Activated CD8-positive, alpha-beta memory T cell treated with anti-CD3 and anti-CD28 coated beads, Interleukin-2, amount 10 ng/mL, durations not matched to agents 7 days and 5 days (primary cell): ENCODE measurements at regions not wholly inside any gene's neighbourhood (a gene's known extent, or its start where the extent isn't known, plus 50 kb on each side); places are given as distances from the start of the nearest gene placed in this dataset.
"Not testable (repeated sequence)": the region's sequence is repeated elsewhere in the genome, so short reads cannot be mapped to it uniquely, and the experiment has no call there.

ENCODE experiments used
- ATAC-seq: fragments of 150-1000 bp; cut with Tn5 transposase; one replicate; pipeline ENCODE4 v1.10.0; 2021; ENCODE audit warnings: moderate library complexity
- CTCF ChIA-PET: fragments of 350-600 bp; sonication (Branson Sonifier 250); formaldehyde crosslinking; loops from one replicate; lab custom pipeline; 2021; ENCODE audit warnings: antibody characterized with exemption; lab: Charles Lee
- DNase-seq: peaks from one replicate; pipeline ENCODE4 v3.0.0-alpha.2; 2020
- H3K27ac Mint-ChIP-seq: one replicate; pipeline ENCODE4 v1.8.0; 2021; ENCODE audit warnings: mild to moderate bottlenecking, mixed read lengths
- H3K27me3 Mint-ChIP-seq: one replicate; pipeline ENCODE4 v1.8.0; 2021; ENCODE audit warnings: mixed read lengths
- H3K36me3 Mint-ChIP-seq: one replicate; pipeline ENCODE4 v1.8.0; 2021; ENCODE audit warnings: mild to moderate bottlenecking, mixed read lengths
- H3K4me1 Mint-ChIP-seq: one replicate; pipeline ENCODE4 v1.8.0; 2021; ENCODE audit warnings: mixed read lengths
- H3K4me3 Mint-ChIP-seq: one replicate; pipeline ENCODE4 v1.8.0; 2021; ENCODE audit warnings: mild to moderate bottlenecking, moderate library complexity, mixed read lengths
- H3K9me3 Mint-ChIP-seq: one replicate; pipeline ENCODE4 v1.8.0; 2022; ENCODE audit warnings: low read depth, mixed read lengths

DNA sequence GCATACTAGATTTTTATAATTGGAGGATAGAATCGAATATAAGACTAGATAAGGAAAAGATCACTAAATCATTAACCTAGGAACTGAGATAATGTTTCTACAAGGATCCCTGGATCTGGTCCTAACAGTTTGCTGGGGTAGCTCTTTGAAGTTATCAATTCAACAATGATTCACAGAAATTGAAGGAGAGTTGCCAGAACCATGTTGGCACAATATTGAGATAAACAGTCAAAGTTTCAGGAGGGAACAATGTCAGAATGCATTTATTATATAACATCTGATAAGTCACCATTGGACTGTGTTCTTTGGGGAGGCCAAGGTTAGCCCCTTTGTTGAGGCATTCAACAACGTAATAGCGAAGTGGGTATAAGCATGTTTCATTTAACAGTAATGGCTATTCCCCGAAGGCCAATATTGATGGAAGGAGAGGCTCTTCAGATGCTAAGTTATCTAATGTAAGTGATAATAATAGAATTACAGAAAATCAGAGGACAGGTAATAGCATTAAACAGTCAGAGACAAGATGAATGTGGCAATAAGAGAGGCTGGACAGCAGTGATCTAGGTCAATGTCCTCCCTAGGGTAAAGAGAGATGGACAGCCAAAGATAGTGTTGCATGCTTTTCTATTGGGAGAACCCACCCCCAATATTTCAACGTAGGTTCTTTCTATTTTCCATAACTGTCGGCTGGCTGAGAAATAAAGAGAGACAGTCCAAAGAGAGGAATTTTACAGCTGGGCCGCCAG is 604.8 kb upstream of the GYPC start:
- Mint-ChIP-seq H3K4me3 (no peak overlapping the region), H3K36me3 (no peaks in the 10 kb centered on the region), H3K27ac (no peak overlapping the region), H3K4me1 (no peaks in the 10 kb centered on the region), H3K9me3 (peaks cover 2% of the 10 kb centered on the region), H3K27me3 (no peaks in the 10 kb centered on the region)
- ATAC-seq (no peak), DNase-seq (no peak)
- CTCF ChIA-PET, result no interaction called here

DNA sequence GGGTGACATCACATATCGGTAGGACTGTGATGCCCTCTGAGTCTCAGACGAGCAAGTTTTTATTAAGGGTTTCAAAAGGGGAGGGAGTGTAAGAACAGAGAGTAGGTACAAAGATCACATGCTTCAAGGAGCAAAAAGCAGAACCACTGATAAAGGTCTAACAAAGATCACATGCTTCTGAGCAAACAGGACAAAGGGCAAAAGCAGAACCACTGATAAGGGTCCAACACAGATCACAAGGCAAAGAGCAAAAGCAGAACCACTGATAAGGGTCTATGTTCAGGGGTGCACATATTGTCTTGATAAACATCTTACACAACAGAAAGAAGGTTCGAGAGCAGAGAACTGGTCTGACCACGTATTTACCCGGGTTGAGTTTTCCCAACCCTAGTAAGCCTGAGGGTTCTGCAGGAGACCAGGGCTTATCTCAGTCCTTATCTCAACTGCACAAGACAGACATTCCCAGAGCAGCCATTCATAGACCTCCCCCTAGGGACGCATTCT is 604.2 kb upstream of the GYPC start:
- H3K4me3 Mint-ChIP-seq, H3K4me1 Mint-ChIP-seq, DNase-seq, H3K27me3 Mint-ChIP-seq, H3K9me3 Mint-ChIP-seq, ATAC-seq, CTCF ChIA-PET, H3K27ac Mint-ChIP-seq, H3K36me3 Mint-ChIP-seq: not testable (repeated sequence)

DNA sequence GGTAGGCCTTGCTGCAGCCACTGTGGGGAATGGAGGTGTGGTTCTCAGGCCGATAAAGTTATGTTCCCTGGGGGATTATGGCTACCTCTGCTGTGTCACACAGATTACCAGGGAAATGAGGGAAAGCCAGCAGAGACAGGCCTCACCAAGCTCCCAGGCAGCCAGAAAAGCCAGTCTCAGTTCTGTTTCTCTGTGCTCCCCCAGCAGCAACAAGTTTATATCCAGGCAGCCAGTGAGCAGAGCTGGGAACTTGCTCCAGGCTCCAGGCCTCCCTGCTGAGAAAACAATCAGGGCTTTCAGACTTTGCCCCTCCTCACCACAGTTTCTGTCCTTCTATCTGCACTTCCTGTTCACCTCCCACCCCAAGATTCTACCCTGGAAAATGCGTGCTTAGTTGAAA is 596.6 kb upstream of the GYPC start:
- Mint-ChIP-seq H3K9me3 (peaks cover 19% of the 10 kb centered on the region), H3K4me1 (no peaks in the 10 kb centered on the region), H3K27ac (no peak overlapping the region), H3K27me3 (no peaks in the 10 kb centered on the region), H3K4me3 (no peak overlapping the region), H3K36me3 (no peaks in the 10 kb centered on the region)
- CTCF ChIA-PET, result no interaction called here
- no peak for DNase-seq
- no peak for ATAC-seq

DNA sequence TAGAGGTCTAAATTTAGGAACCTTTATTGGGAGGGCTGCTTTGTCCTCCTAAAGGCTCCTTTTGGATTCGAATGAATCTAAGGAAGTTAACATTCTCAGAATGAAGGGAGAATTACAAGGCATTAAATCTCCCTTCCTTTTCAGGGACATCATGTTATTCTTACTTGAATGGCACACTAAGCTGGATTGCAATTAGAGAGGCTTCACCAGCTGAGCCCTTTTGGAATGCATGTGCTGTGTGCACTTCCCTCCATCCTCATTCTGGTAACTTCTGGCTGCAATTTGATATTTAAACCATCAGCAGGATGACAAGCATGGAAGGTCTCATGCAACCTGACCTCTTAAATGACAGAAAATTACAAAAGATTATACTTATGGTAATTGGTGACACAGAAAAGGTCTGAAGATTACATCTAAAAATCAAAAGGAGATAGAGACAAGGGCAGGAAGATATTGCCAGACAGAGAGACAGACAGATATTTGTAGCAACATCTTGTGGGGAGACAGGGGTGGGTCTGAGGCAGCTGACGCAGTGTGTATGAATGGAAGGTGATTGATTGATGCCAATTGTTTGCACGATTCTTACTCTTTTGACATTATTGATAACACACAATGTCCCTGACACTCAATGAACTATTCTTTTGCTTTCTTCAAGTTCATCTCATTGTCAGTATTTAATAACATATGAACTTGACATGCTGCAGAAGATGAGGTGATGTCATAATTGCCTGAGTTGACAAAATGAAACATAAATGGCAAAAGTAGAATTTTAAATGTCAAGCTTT is 570.8 kb upstream of the GYPC start:
- Mint-ChIP-seq H3K9me3 (no peaks in the 10 kb centered on the region), H3K4me3 (no peak overlapping the region), H3K27ac (no peak overlapping the region), H3K27me3 (no peaks in the 10 kb centered on the region), H3K4me1 (no peaks in the 10 kb centered on the region), H3K36me3 (no peaks in the 10 kb centered on the region)
- DNase-seq (no peak), ATAC-seq (no peak)
- CTCF ChIA-PET, result no interaction called here

DNA sequence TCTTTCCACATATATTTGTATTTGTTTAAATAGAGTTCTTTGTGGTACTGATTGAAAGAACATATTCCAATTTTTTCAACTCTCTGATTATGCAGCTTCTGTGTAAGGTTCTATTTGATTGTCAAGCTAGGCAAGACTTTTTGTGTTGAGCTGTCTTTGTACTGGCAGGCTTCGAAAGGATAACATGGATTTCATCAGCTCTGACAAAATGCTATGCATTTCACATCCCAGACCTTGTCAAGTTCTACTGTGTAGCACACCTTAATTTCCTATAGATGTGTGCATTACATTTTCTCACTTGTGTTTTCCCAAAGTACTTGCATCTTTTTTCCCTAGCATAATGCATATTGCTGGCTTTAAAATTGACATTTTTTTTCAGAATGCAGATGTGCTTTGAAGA is 555.0 kb upstream of the GYPC start:
- no peaks in the 10 kb centered on the region for H3K27me3 Mint-ChIP-seq
- H3K4me3 Mint-ChIP-seq, result no peak overlapping the region
- H3K27ac Mint-ChIP-seq, result no peak overlapping the region
- H3K36me3 Mint-ChIP-seq, result no peaks in the 10 kb centered on the region
- ATAC-seq (no peak), DNase-seq (no peak)
- H3K9me3 Mint-ChIP-seq, result peaks cover 2% of the 10 kb centered on the region
- no peaks in the 10 kb centered on the region for H3K4me1 Mint-ChIP-seq
- CTCF ChIA-PET, result no interaction called here

DNA sequence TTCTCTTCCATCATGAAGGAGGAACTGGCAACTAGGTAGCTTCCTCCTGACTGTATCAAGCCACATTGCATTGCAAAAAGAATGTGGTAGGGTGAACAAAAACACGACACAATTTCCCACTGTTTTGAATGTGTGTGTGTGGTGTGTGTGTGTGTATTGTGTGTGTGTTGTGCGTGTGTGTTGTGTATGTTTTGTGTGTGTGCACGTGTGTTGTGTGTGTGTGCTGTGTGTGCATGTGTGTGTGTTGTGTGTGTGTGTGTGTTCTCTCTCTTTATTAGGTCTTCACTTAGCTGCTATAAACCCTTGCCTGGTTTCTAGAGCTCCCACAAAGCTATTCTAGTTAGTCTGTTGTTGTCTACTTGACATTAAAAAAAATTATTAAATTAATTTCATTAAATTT is 550.0 kb upstream of the GYPC start:
- no peak for DNase-seq

DNA sequence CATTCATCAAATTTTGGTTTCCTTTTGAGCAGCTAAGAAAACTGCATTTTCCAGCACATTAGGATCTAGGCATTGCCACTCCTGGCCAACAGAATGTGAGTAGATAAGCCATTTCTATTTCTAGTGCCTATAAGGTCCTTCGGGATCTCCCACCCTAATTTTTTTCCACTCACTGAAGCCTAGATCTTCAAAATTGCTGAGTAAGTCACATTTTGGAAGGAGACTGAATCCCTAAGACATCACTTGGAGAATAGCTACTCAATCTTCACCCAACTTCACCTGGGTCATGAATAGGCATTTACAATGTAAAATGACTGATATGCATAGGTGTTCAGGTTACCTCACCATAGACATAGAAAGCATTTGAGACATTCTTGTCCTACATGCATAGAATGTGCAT is 548.1 kb upstream of the GYPC start:
- Mint-ChIP-seq H3K4me1 (no peaks in the 10 kb centered on the region), H3K27me3 (no peaks in the 10 kb centered on the region), H3K27ac (no peak overlapping the region), H3K9me3 (no peaks in the 10 kb centered on the region), H3K4me3 (no peak overlapping the region), H3K36me3 (no peaks in the 10 kb centered on the region)
- ATAC-seq (no peak), DNase-seq (no peak)
- CTCF ChIA-PET, result no interaction called here

More for the DNA sequence above, 550.0 kb upstream of the GYPC start:
- Mint-ChIP-seq H3K9me3 (peaks cover 2% of the 10 kb centered on the region), H3K27ac (no peak overlapping the region), H3K4me3 (no peak overlapping the region), H3K27me3 (no peaks in the 10 kb centered on the region), H3K36me3 (no peaks in the 10 kb centered on the region), H3K4me1 (no peaks in the 10 kb centered on the region)
- ATAC-seq, result no peak
- CTCF ChIA-PET, result no interaction called here

DNA sequence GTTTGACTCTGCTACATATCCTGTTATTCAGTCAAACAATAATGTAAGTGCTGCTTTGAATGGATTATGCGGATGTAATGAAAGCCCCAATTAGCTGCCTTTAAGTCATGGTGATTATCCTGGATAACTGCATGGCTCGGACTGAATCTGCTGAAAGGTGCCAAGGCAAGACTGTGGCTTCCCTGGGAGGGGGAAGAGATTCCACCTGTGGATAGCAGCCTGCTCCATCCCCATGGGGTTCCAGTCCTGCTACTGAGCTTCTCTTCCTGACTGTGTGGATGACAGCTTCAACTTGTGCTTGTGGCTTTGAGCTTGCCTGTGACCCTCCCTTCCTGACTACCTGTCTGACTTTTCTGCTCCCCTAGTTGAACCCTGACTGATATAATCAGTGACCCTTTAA is 540.0 kb upstream of the GYPC start:
- Mint-ChIP-seq H3K27me3 (no peaks in the 10 kb centered on the region), H3K4me3 (no peak overlapping the region), H3K36me3 (no peaks in the 10 kb centered on the region), H3K27ac (no peak overlapping the region), H3K9me3 (no peaks in the 10 kb centered on the region), H3K4me1 (no peaks in the 10 kb centered on the region)
- CTCF ChIA-PET, result no interaction called here
- no peak for ATAC-seq
- no peak for DNase-seq

DNA sequence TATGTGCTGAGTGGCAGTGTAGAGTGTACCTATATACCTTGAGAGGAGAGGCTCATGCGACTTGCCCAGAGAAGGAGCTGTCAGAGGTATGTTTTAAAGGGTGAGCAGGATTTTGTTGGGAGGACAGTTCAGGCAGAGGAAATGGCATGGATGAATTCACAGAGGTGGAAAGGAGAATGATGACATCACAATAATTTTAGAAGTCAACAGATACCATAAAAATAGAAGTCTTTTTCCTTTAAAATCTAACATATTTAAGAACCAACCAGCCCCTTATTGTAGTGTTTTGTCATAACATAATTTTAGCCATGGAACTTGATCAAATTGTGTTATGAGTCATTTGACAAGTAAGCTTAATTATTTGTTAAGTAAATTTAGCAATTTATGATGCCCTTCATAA is 538.1 kb upstream of the GYPC start:
- Mint-ChIP-seq H3K4me3 (no peak overlapping the region), H3K4me1 (no peaks in the 10 kb centered on the region), H3K9me3 (no peaks in the 10 kb centered on the region), H3K27me3 (no peaks in the 10 kb centered on the region), H3K36me3 (no peaks in the 10 kb centered on the region), H3K27ac (no peak overlapping the region)
- ATAC-seq, result no peak
- no peak for DNase-seq
- CTCF ChIA-PET, result no interaction called here

DNA sequence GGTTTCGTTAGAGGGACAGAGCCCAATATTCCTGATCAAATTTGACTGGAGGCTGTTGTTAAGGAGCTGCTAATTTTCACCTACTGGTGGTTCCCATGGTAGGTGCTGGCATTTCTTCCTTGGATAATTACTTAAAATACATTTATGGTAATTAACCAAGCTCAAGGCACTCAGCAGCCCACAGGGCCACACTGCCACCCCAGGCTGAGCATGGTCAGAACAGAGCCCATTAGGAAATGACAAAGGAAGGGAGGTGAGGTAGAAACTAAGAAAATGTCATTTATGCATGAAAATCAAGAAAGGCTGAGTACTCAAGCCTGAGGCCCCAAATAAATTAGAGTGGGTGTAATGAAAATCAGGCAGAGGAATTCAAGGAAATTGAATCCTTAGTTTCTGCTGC is 510.2 kb upstream of the GYPC start:
- peaks cover 6% of the 10 kb centered on the region for H3K9me3 Mint-ChIP-seq
- no peaks in the 10 kb centered on the region for H3K36me3 Mint-ChIP-seq
- H3K4me1 Mint-ChIP-seq, result no peaks in the 10 kb centered on the region
- H3K27ac Mint-ChIP-seq, result no peak overlapping the region
- ATAC-seq (no peak), DNase-seq (no peak)
- CTCF ChIA-PET, result no interaction called here
- no peaks in the 10 kb centered on the region for H3K27me3 Mint-ChIP-seq
- no peak overlapping the region for H3K4me3 Mint-ChIP-seq

DNA sequence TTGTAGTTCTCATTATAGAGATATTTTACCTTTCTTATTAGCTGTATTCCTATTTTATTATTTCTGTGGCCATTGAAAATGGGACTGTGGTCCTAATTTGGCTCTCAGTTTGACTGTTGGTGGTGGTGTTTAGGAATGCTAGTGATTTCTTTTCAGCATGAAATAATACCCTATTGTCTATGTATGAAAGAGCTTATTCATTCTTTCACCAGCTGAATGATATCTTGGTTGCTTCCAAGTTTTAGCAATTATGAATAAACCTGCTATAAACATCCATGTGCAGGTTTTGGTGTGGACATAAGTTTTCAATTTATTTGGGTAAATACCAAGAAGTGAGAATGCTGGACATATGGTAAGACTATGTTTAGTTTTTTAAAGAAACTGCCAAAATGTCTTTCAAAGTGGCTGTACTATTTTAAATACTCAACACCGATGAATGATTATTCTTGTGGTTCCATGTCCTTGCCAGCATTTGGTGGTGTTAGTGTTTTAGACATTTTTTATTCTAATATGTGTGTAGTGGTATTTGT is 501.6 kb upstream of the GYPC start:
- Mint-ChIP-seq H3K36me3 (no peaks in the 10 kb centered on the region), H3K27ac (no peak overlapping the region), H3K4me1 (no peaks in the 10 kb centered on the region), H3K4me3 (no peak overlapping the region), H3K27me3 (no peaks in the 10 kb centered on the region), H3K9me3 (peaks cover 4% of the 10 kb centered on the region)
- CTCF ChIA-PET, result no interaction called here
- ATAC-seq (no peak), DNase-seq (no peak)

DNA sequence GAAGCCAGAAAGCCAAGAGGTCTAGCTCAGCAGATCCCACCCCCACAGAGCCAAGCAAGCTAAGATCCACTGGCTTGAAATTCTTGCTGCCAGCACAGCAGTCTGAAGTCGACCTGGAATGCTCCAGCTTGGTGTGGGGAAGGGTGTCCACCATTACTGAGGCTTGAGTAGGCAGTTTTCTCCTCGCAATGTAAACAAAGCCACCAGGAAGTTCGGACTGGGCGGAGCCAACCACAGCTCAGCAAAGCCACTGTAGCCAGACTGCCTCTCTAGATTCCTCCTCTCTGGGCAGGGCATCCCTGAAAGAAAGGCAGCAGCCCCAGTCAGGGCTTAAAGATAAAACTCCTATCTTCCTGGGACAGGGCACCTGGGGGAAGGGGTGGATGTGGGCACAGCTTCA is 495.0 kb upstream of the GYPC start:
- H3K9me3 Mint-ChIP-seq, H3K36me3 Mint-ChIP-seq, DNase-seq, ATAC-seq, H3K27me3 Mint-ChIP-seq, CTCF ChIA-PET, H3K4me1 Mint-ChIP-seq, H3K4me3 Mint-ChIP-seq, H3K27ac Mint-ChIP-seq: not testable (repeated sequence)

DNA sequence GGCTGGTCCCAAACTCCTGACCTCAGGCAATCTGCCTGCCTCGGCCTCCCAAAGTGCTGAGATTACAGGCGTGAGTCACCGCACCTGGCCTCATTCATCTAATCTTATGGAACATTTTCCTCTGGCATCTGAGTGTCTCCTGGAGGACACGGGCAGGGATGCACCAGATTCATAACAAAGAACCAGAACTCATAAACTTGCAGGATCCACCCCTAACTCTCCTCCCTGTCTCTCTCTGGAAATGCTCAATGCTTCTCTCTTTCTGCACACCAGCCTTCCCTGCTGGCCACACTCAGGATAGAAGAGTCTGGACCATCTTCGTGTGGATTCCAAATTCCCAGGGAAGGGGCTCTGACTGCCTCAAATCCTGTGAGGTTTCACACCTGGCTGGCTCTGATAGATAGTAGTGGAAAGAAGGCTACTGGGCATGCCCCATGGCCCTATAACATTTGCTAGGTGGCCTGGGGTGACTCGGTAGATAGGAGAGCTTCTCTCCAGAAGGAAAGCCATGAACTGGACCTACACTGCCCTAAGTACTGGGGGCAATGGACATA is 483.2 kb upstream of the GYPC start:
- CTCF ChIA-PET, result no interaction called here
- Mint-ChIP-seq H3K27ac (no peak overlapping the region), H3K4me3 (no peak overlapping the region), H3K36me3 (no peaks in the 10 kb centered on the region), H3K27me3 (no peaks in the 10 kb centered on the region), H3K9me3 (no peaks in the 10 kb centered on the region), H3K4me1 (no peaks in the 10 kb centered on the region)
- DNase-seq (no peak), ATAC-seq (no peak)

DNA sequence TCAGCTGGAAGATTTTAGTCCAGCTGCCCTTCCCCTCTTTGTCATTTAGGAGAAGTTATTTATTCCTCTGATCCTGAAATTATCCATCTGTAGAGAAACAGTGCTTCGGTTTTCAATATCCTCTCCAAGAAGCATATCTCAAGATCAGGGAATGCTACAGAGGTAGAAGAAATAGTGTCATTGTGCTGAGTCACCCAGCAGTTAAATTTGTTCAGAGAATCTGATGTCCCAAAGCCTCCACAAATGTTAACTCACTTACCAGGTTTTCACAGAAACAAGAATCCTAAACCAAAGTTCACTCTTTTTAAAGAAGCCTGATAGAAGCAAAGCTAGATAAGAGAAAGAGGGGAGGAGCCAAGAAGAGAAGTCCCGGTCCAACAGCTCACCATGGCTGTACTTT is 480.7 kb upstream of the GYPC start:
- H3K36me3 Mint-ChIP-seq, result no peaks in the 10 kb centered on the region
- no peaks in the 10 kb centered on the region for H3K9me3 Mint-ChIP-seq
- H3K4me1 Mint-ChIP-seq, result no peaks in the 10 kb centered on the region
- no peak overlapping the region for H3K27ac Mint-ChIP-seq
- ATAC-seq (no peak), DNase-seq (no peak)
- no peaks in the 10 kb centered on the region for H3K27me3 Mint-ChIP-seq
- CTCF ChIA-PET, result no interaction called here
- no peak overlapping the region for H3K4me3 Mint-ChIP-seq
